ENCODE measurements at regions not wholly inside any gene's neighbourhood (a gene's known extent, or its start where the extent isn't known, plus 50 kb on each side); places are given as distances from the start of the nearest gene placed in this dataset.

- no peaks in the 10 kb centered on the region for H3K4me1 ChIP-seq (ENCODE audit: control insufficient read depth in 1 of 2, low read depth in 2 of 2)
- no peak for ATAC-seq (ENCODE audit: insufficient number of reproducible peaks, low FRiP score, low read depth)
- H3K27ac ChIP-seq = no peak overlapping the region
- TF ChIP-seq CTCF (IDR thresholded peaks at IDR 0.05) = no peak
- no peaks in the 10 kb centered on the region for H3K36me3 ChIP-seq
- H3K27me3 ChIP-seq (replicated peaks; ENCODE audit: insufficient read depth) = no peaks in the 10 kb centered on the region
- H3K9me3 ChIP-seq = no peaks in the 10 kb centered on the region
- no peak for DNase-seq (ENCODE audit: low spot score)
- no peak overlapping the region for H3K4me3 ChIP-seq
Measured at GRCh38 chrY:16636254-16636653, 1243.8 kb downstream of the CDY2B start.

DNA sequence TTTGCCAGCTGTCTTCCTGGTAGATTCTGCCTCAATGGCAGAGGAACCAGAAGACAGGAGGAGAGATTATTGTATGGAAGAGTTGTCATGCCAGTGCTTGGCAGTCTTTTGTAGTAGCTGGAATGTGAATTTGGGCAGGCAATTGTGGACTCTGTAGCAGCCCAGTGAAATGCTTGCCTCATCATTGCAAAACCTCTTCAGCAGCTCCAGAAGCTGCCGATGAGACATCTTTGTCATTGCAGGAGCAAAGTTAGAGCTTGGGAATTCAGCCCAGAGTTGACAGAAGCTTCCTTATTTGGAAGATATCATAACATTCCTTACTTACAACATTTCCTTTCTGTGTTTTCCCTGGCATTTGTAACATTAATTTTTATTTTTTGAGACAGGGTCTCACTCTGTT lies 1250.9 kb downstream of the CDY2B start:
- no peaks in the 10 kb centered on the region for H3K4me1 ChIP-seq (ENCODE audit: control insufficient read depth in 1 of 2, low read depth in 2 of 2)
- DNase-seq (ENCODE audit: low spot score) = no peak
- no peak overlapping the region for H3K27ac ChIP-seq
- no peaks in the 10 kb centered on the region for H3K36me3 ChIP-seq
- ATAC-seq (ENCODE audit: insufficient number of reproducible peaks, low FRiP score, low read depth) = no peak
- no peaks in the 10 kb centered on the region for H3K27me3 ChIP-seq (replicated peaks; ENCODE audit: insufficient read depth)
- TF ChIP-seq CTCF (IDR thresholded peaks at IDR 0.05) = no peak
- no peaks in the 10 kb centered on the region for H3K9me3 ChIP-seq
- no peak overlapping the region for H3K4me3 ChIP-seq

- H3K4me1 ChIP-seq (ENCODE audit: control insufficient read depth in 1 of 2, low read depth in 2 of 2) = no peaks in the 10 kb centered on the region
- H3K36me3 ChIP-seq = no peaks in the 10 kb centered on the region
- no peak for ATAC-seq (ENCODE audit: insufficient number of reproducible peaks, low FRiP score, low read depth)
- H3K9me3 ChIP-seq = no peaks in the 10 kb centered on the region
- no peak overlapping the region for H3K4me3 ChIP-seq
- no peak overlapping the region for H3K27ac ChIP-seq
- no peaks in the 10 kb centered on the region for H3K27me3 ChIP-seq (replicated peaks; ENCODE audit: insufficient read depth)
- DNase-seq (ENCODE audit: low spot score) = no peak
- TF ChIP-seq CTCF (IDR thresholded peaks at IDR 0.05) = no peak
Measured at GRCh38 chrY:16627122-16627521, 1252.9 kb downstream of the CDY2B start.

DNA sequence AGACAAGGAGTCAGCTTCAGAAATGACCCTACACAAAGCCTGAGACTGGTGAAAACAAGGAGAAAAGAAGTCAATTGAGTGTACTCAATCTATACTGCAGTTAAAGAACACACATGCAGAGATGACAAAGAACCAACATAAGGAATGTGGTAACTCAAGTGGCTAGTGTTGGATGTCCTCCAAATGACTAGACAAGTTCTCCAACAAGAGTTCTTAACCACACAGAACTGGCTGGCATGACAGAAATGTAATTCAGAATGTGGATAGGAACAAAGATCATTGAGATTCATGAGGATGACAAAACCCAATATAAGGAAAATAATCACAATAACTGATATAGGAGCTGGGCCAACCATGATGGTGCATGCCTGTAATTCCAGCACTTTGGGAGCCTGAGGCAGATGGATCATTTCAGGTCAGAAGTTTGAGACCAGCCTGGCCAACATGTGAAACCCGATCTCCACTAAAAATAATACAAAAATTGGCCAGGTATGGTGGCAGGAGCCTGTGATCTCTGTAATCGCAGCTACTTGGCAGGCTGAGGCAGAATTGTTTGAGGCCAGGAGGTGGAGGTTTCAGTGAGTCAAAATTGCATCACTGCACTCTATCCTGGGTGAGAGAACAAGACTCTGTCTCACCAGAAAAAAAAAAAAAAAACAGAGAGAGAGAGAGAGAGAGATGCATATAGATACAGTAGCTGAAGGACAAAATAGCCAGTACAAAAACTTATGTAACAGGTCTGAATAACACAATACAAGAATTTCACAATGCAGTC lies 1263.6 kb downstream of the CDY2B start:
- no peaks in the 10 kb centered on the region for H3K36me3 ChIP-seq
- no peaks in the 10 kb centered on the region for H3K9me3 ChIP-seq
- H3K27me3 ChIP-seq (replicated peaks; ENCODE audit: insufficient read depth) = no peaks in the 10 kb centered on the region
- H3K27ac ChIP-seq = no peak overlapping the region
- TF ChIP-seq CTCF (IDR thresholded peaks at IDR 0.05) = no peak
- ATAC-seq (ENCODE audit: insufficient number of reproducible peaks, low FRiP score, low read depth) = no peak
- no peak overlapping the region for H3K4me3 ChIP-seq
- no peak for DNase-seq (ENCODE audit: low spot score)
- H3K4me1 ChIP-seq (ENCODE audit: control insufficient read depth in 1 of 2, low read depth in 2 of 2) = no peaks in the 10 kb centered on the region

DNA sequence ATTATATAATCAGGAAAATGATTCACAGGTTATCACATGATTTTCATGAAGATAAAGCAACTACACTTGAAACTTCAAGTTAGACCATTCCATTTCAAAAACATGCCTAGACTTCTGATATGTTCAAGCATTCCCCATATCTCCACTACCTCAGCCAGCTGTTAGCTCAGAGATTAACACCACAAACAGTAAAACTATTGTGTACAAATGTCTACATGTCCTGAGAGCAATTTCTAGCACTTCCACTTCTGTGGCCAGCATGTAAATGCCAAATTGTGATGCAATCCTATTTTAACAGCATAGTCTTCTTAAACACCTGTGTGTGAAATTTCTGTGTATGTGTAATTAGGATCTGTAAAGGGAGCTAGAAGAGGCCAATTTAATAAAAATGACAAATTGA lies 1271.3 kb downstream of the CDY2B start:
- Histone ChIP-seq H3K27me3 (replicated peaks; ENCODE audit: insufficient read depth) (no peaks in the 10 kb centered on the region), H3K36me3 (no peaks in the 10 kb centered on the region), H3K4me3 (no peak overlapping the region), H3K9me3 (no peaks in the 10 kb centered on the region), H3K27ac (no peak overlapping the region), H3K4me1 (ENCODE audit: control insufficient read depth in 1 of 2, low read depth in 2 of 2) (no peaks in the 10 kb centered on the region)
- DNase-seq (ENCODE audit: low spot score) (no peak), ATAC-seq (ENCODE audit: insufficient number of reproducible peaks, low FRiP score, low read depth) (no peak)
- no peak for TF ChIP-seq CTCF (IDR thresholded peaks at IDR 0.05)

All from thoracic aorta (tissue), 2 donors.